GM18861 (cell line): ENCODE measurements at regions not wholly inside any gene's neighbourhood (a gene's known extent, or its start where the extent isn't known, plus 50 kb on each side); places are given as distances from the start of the nearest gene placed in this dataset.

Experiments used
- ATAC-seq: cut with Tn5 transposase; IDR thresholded peaks from one replicate; pipeline ENCODE4 v1.9.1; 2021; ENCODE audit not compliant: unreplicated experiment

- no peak for ATAC-seq
Measured at GRCh38 chr4:143055997-143056396, 128.7 kb upstream of the USP38 start.

- ATAC-seq = no peak
Measured at GRCh38 chr4:143071351-143071750, 113.4 kb upstream of the USP38 start.

GRCh38 chr4:143076723-143077122, 108.0 kb upstream of the USP38 start:
- ATAC-seq = no peak

- ATAC-seq = no peak
Measured at GRCh38 chr4:143082701-143083100, 102.0 kb upstream of the USP38 start.

- ATAC-seq = no peak
Measured at GRCh38 chr4:143083756-143084472, 100.8 kb upstream of the USP38 start.

- no peak for ATAC-seq
Measured at GRCh38 chr4:143084566-143084965, 100.2 kb upstream of the USP38 start.

- no peak for ATAC-seq
Measured at GRCh38 chr4:143085224-143085623, 99.5 kb upstream of the USP38 start.

GRCh38 chr4:143085659-143086058, 99.1 kb upstream of the USP38 start:
- no peak for ATAC-seq

- no peak for ATAC-seq
Measured at GRCh38 chr4:143089291-143089690, 95.4 kb upstream of the USP38 start.

- no peak for ATAC-seq
Measured at GRCh38 chr4:143089847-143090246, 94.9 kb upstream of the USP38 start.

- ATAC-seq = no peak
Measured at GRCh38 chr4:143091862-143092261, 92.9 kb upstream of the USP38 start.

GRCh38 chr4:143095447-143095846, 89.3 kb upstream of the USP38 start:
- ATAC-seq = no peak

GRCh38 chr4:143097751-143098150, 87.0 kb upstream of the USP38 start:
- ATAC-seq = no peak

GRCh38 chr4:143099693-143100092, 85.0 kb upstream of the USP38 start:
- no peak for ATAC-seq

GRCh38 chr4:143109376-143109775, 75.3 kb upstream of the USP38 start:
- ATAC-seq = no peak

- no peak for ATAC-seq
Measured at GRCh38 chr4:143118663-143119062, 66.1 kb upstream of the USP38 start.

- no peak for ATAC-seq
Measured at GRCh38 chr4:143127621-143128020, 57.1 kb upstream of the USP38 start.

GRCh38 chr4:143133977-143134376, 50.7 kb upstream of the USP38 start:
- no peak for ATAC-seq
